ENCODE measurements at regions not wholly inside any gene's neighbourhood (a gene's known extent, or its start where the extent isn't known, plus 50 kb on each side); places are given as distances from the start of the nearest gene placed in this dataset.

- TF ChIP-seq POLR2AphosphoS5 (IDR thresholded peaks at IDR 0.05; ENCODE audit: low read depth, low read length) (no peak), CTCF (IDR thresholded peaks at IDR 0.05 in 2 of 3, conservative IDR thresholded peaks at IDR 0.05 in 1 of 3; ENCODE audit: borderline replicate concordance in 1 of 3, insufficient read depth in 1 of 3, low read depth in 2 of 3, low read length in 2 of 3) (no peak), EZH2phosphoT487 (IDR thresholded peaks at IDR 0.05; ENCODE audit: borderline replicate concordance) (no peak), CEBPB (IDR thresholded peaks at IDR 0.05; ENCODE audit: low read depth) (no peak), POLR2A (IDR thresholded peaks at IDR 0.05; ENCODE audit: borderline replicate concordance, extremely low read depth, insufficient read depth, insufficient read length) (no peak), SIN3A (IDR thresholded peaks at IDR 0.05; ENCODE audit: low read depth) (no peak), EZH2 (IDR thresholded peaks at IDR 0.05) (no peak), JUND (IDR thresholded peaks at IDR 0.05) (no peak), SRF (IDR thresholded peaks at IDR 0.05; ENCODE audit: low read depth) (no peak), ZNF274 (IDR thresholded peaks at IDR 0.05; ENCODE audit: low read depth, low read length) (no peak)
- TF ChIP-seq, protein P1, sequence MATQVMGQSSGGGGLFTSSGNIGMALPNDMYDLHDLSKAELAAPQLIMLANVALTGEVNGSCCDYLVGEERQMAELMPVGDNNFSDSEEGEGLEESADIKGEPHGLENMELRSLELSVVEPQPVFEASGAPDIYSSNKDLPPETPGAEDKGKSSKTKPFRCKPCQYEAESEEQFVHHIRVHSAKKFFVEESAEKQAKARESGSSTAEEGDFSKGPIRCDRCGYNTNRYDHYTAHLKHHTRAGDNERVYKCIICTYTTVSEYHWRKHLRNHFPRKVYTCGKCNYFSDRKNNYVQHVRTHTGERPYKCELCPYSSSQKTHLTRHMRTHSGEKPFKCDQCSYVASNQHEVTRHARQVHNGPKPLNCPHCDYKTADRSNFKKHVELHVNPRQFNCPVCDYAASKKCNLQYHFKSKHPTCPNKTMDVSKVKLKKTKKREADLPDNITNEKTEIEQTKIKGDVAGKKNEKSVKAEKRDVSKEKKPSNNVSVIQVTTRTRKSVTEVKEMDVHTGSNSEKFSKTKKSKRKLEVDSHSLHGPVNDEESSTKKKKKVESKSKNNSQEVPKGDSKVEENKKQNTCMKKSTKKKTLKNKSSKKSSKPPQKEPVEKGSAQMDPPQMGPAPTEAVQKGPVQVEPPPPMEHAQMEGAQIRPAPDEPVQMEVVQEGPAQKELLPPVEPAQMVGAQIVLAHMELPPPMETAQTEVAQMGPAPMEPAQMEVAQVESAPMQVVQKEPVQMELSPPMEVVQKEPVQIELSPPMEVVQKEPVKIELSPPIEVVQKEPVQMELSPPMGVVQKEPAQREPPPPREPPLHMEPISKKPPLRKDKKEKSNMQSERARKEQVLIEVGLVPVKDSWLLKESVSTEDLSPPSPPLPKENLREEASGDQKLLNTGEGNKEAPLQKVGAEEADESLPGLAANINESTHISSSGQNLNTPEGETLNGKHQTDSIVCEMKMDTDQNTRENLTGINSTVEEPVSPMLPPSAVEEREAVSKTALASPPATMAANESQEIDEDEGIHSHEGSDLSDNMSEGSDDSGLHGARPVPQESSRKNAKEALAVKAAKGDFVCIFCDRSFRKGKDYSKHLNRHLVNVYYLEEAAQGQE (IDR thresholded peaks at IDR 0.05; ENCODE audit: low read depth), result no peak
Measured at GRCh38 chr5:174293006-174293405, 247.5 kb downstream of the NSG2 start.

Measured in HCT116 (cell line).